H1 (cell line): ENCODE measurements at regions not wholly inside any gene's neighbourhood (a gene's known extent, or its start where the extent isn't known, plus 50 kb on each side); places are given as distances from the start of the nearest gene placed in this dataset.

ENCODE experiments used
- CTCF ChIA-PET: fragments of 300-600 bp; sonication (Branson Sonifier 250); formaldehyde crosslinking; loops from one replicate; lab custom pipeline; 2021; ENCODE audit not compliant: partially characterized antibody; lab: Charles Lee
- POLR2A ChIA-PET: fragments of 300-600 bp; sonication (Branson Sonifier 250); formaldehyde crosslinking; loops from one replicate; lab custom pipeline; 2021; ENCODE audit warnings: inconsistent platforms; ENCODE audit not compliant: partially characterized antibody; lab: Charles Lee
- DNase-seq, 2 experiments: peaks; one replicate each; pipeline versions ENCODE4 v3.0.0 to v3.0.0-alpha.2; 2010 to 2022; ENCODE audit warnings: low spot score in 2 of 2, low read depth in 1 of 2, mixed read lengths in 1 of 2
- FAIRE-seq: peaks from 2 replicates; lab custom pipeline; 2011; peaks lifted over from hg19 to GRCh38; lab: Jason Lieb, UNC
- H2AFZ ChIP-seq: 2 replicates; pipeline ENCODE4 v1.8.1; 2012; ENCODE audit warnings: low read length, inconsistent platforms
- H2AK5ac ChIP-seq: 2 replicates; pipeline ENCODE4 v1.6.1; 2013; ENCODE audit warnings: low read depth, low read length
- H2BK120ac ChIP-seq: replicated peaks from 2 replicates; pipeline ENCODE3; 2013; ENCODE audit warnings: low read depth, low read length, inconsistent platforms
- H2BK12ac ChIP-seq: 2 replicates; pipeline ENCODE4 v1.6.1; 2013; ENCODE audit warnings: low read depth, low read length
- H2BK15ac ChIP-seq: 2 replicates; pipeline ENCODE4 v1.6.1; 2013; ENCODE audit warnings: low read length
- H2BK20ac ChIP-seq: 2 replicates; pipeline ENCODE4 v1.6.1; 2013; ENCODE audit warnings: low read length
- H2BK5ac ChIP-seq: 2 replicates; pipeline ENCODE4 v1.6.1; 2013; ENCODE audit warnings: low read depth, low read length
- H3K14ac ChIP-seq: 2 replicates; pipeline ENCODE4 v1.6.1; 2013; ENCODE audit warnings: inconsistent platforms; ENCODE audit not compliant: insufficient read length
- H3K18ac ChIP-seq: 2 replicates; pipeline ENCODE4 v1.6.1; 2013; ENCODE audit warnings: low read length; ENCODE audit errors: extremely low read depth
- H3K23ac ChIP-seq: 2 replicates; pipeline ENCODE4 v1.6.1; 2013; ENCODE audit warnings: inconsistent platforms; ENCODE audit not compliant: insufficient read length
- H3K23me2 ChIP-seq: 2 replicates; pipeline ENCODE4 v1.6.1; 2013; ENCODE audit warnings: low read depth, low read length
- H3K27ac ChIP-seq: 2 replicates; pipeline ENCODE4 v1.6.1; 2011; ENCODE audit warnings: low read depth, low read length, inconsistent platforms
- H3K27me3 ChIP-seq, 4 experiments: replicated peaks in 1 of 4; 1 replicate in 1 of 4; 2 replicates in 3 of 4; pipeline versions ENCODE4 v1.6.1 to v1.8.1; 2011 to 2013; ENCODE audit warnings: low read length in 3 of 4, mild to moderate bottlenecking in 3 of 4, inconsistent platforms in 2 of 4, mixed read lengths in 2 of 4, moderate library complexity in 1 of 4; ENCODE audit not compliant: control insufficient read depth in 3 of 4, insufficient read depth in 3 of 4; ENCODE audit errors: extremely low read depth in 1 of 4
- H3K36me3 ChIP-seq, 4 experiments: 2 replicates each; pipeline versions ENCODE4 v1.6.1 to v1.8.1; 2011 to 2013; ENCODE audit warnings: mild to moderate bottlenecking in 4 of 4, low read length in 3 of 4, moderate library complexity in 2 of 4, control low read depth in 1 of 4, inconsistent platforms in 1 of 4; ENCODE audit not compliant: insufficient read depth in 4 of 4, control insufficient read depth in 2 of 4
- H3K4ac ChIP-seq: replicated peaks from 2 replicates; pipeline ENCODE3; 2013; ENCODE audit warnings: low read length, low read depth, mixed read lengths, inconsistent platforms; ENCODE audit not compliant: insufficient read length
- H3K4me1 ChIP-seq, 4 experiments: replicated peaks in 1 of 4; 1 replicate in 1 of 4; 2 replicates in 3 of 4; pipeline versions ENCODE4 v1.6.1 to v1.8.1; 2011 to 2013; ENCODE audit warnings: low read length in 3 of 4, inconsistent platforms in 2 of 4, mixed read lengths in 1 of 4; ENCODE audit not compliant: insufficient read depth in 4 of 4, control insufficient read depth in 3 of 4
- H3K4me2 ChIP-seq, 2 experiments: 2 replicates each; pipeline versions ENCODE4 v1.6.1 to v1.8.1; 2011 to 2013; ENCODE audit warnings: low read depth in 2 of 2, low read length in 2 of 2, control low read depth in 1 of 2, inconsistent platforms in 1 of 2, mild to moderate bottlenecking in 1 of 2; ENCODE audit not compliant: insufficient read depth in 1 of 2
- H3K4me3 ChIP-seq, 4 experiments: fragments of 200-600, 300-600 bp in 1 of 4; sonication (generic), shearing (Covaris generic), sonication (Bioruptor Twin) in 1 of 4; 2 replicates each; pipeline versions ENCODE4 v1.5.1 to v1.8.1; 2011 to 2016; ENCODE audit warnings: low read length in 4 of 4, low read depth in 3 of 4, control low read depth in 2 of 4, inconsistent platforms in 2 of 4, mild to moderate bottlenecking in 2 of 4, mixed read lengths in 1 of 4, moderate library complexity in 1 of 4; ENCODE audit not compliant: insufficient read depth in 2 of 4; ENCODE audit errors: extremely low read depth in 1 of 4
- H3K56ac ChIP-seq: replicated peaks from 2 replicates; pipeline ENCODE3; 2013; ENCODE audit warnings: low read depth, mild to moderate bottlenecking, mixed read lengths, low read length, inconsistent platforms; ENCODE audit not compliant: insufficient read length
- H3K79me1 ChIP-seq: 2 replicates; pipeline ENCODE4 v1.6.1; 2013; ENCODE audit warnings: low read depth, low read length, control low read depth
- H3K79me2 ChIP-seq, 2 experiments: 2 replicates each; pipeline versions ENCODE4 v1.6.1 to v1.8.1; 2012 to 2013; ENCODE audit warnings: low read length in 2 of 2, mild to moderate bottlenecking in 2 of 2, inconsistent platforms in 1 of 2; ENCODE audit not compliant: insufficient read depth in 2 of 2, control insufficient read depth in 1 of 2
- H3K9ac ChIP-seq, 4 experiments: replicated peaks in 1 of 4; 1 replicate in 1 of 4; 2 replicates in 3 of 4; pipeline versions ENCODE4 v1.6.1 to v1.8.1; 2011 to 2013; ENCODE audit warnings: low read depth in 3 of 4, low read length in 3 of 4, control low read depth in 2 of 4, mild to moderate bottlenecking in 2 of 4, moderate library complexity in 2 of 4, inconsistent platforms in 1 of 4; ENCODE audit errors: extremely low read depth in 1 of 4
- H3K9me3 ChIP-seq, 2 experiments: 2 replicates each; pipeline versions ENCODE4 v1.6.1 to v1.8.1; 2012 to 2013; ENCODE audit warnings: mild to moderate bottlenecking in 2 of 2, moderate library complexity in 2 of 2, control low read depth in 1 of 2, inconsistent platforms in 1 of 2, low read depth in 1 of 2, low read length in 1 of 2, mixed read lengths in 1 of 2; ENCODE audit not compliant: insufficient read depth in 2 of 2
- H4K20me1 ChIP-seq, 2 experiments: replicated peaks in 1 of 2; 2 replicates each; pipeline versions ENCODE3 to v1.8.1; 2011 to 2013; ENCODE audit warnings: inconsistent platforms in 2 of 2, low read length in 2 of 2, mild to moderate bottlenecking in 1 of 2; ENCODE audit not compliant: insufficient read depth in 2 of 2, control insufficient read depth in 1 of 2
- H4K5ac ChIP-seq: 2 replicates; pipeline ENCODE4 v1.6.1; 2013; ENCODE audit warnings: low read length, low read depth, mixed read lengths, inconsistent platforms; ENCODE audit not compliant: insufficient read length
- H4K8ac ChIP-seq: 2 replicates; pipeline ENCODE4 v1.8.0; 2013; ENCODE audit warnings: mild to moderate bottlenecking, moderate library complexity, low read length, inconsistent platforms; ENCODE audit not compliant: insufficient read depth; ENCODE audit errors: extremely low read depth
- H4K91ac ChIP-seq: replicated peaks from 2 replicates; pipeline ENCODE3; 2013; ENCODE audit warnings: low read length, mixed read lengths, inconsistent platforms; ENCODE audit not compliant: insufficient read length
- ASH2L ChIP-seq: fragments of 200-600, 300-600 bp; sonication (generic); IDR thresholded peaks from one replicate; pipeline ENCODE4 v1.7.1; 2017; ENCODE audit warnings: low read length
- CEBPB ChIP-seq: IDR thresholded peaks from 2 replicates; pipeline ENCODE4 v1.6.1; 2012; ENCODE audit warnings: low read depth, low read length
- CHD1 ChIP-seq: IDR thresholded peaks from 2 replicates; pipeline ENCODE4 v1.6.1; 2012; ENCODE audit warnings: low read depth, low read length, improper control_type of control experiment
- EP300 ChIP-seq, 2 experiments: IDR thresholded peaks; 1 replicate in 1 of 2; 2 replicates in 1 of 2; pipeline ENCODE4 v1.6.1; 2011 to 2012; ENCODE audit warnings: low read depth in 2 of 2, low read length in 2 of 2, mild to moderate bottlenecking in 2 of 2, borderline replicate concordance in 1 of 2, inconsistent platforms in 1 of 2, moderate library complexity in 1 of 2
- MAFK ChIP-seq: IDR thresholded peaks from 2 replicates; pipeline ENCODE4 v1.6.1; 2012; ENCODE audit warnings: low read depth, mild to moderate bottlenecking, improper control_type of control experiment, low read length
- PHF8 ChIP-seq: fragments of 200-600 bp; sonication (generic); conservative IDR thresholded peaks from 2 replicates; pipeline ENCODE4 v1.7.1; 2012; ENCODE audit warnings: low read depth, mild to moderate bottlenecking, inconsistent platforms, low read length, moderate library complexity
- POLR2A ChIP-seq, 2 experiments: IDR thresholded peaks; 1 replicate in 1 of 2; 2 replicates in 1 of 2; pipeline ENCODE4 v1.6.1; 2011; ENCODE audit warnings: low read depth in 2 of 2, low read length in 2 of 2, mild to moderate bottlenecking in 2 of 2; ENCODE audit errors: control extremely low read depth in 1 of 2
- RXRA ChIP-seq: IDR thresholded peaks from 2 replicates; pipeline ENCODE4 v1.6.1; 2011; ENCODE audit warnings: low read depth, mild to moderate bottlenecking, low read length, moderate library complexity; ENCODE audit not compliant: insufficient read depth
- SAP30 ChIP-seq: fragments of 300-600 bp; sonication (generic); IDR thresholded peaks from 2 replicates; pipeline ENCODE4 v1.7.1; 2012; ENCODE audit warnings: low read length, moderate library complexity, mild to moderate bottlenecking, inconsistent platforms; ENCODE audit not compliant: insufficient read depth, insufficient replicate concordance
- SIN3A ChIP-seq, 2 experiments: IDR thresholded peaks in 1 of 2; conservative IDR thresholded peaks in 1 of 2; 2 replicates each; pipeline ENCODE4 v1.6.1; 2011 to 2012; ENCODE audit warnings: low read length in 2 of 2, improper control_type of control experiment in 1 of 2, low read depth in 1 of 2, mild to moderate bottlenecking in 1 of 2
- SP2 ChIP-seq: IDR thresholded peaks from 2 replicates; pipeline ENCODE4 v1.6.1; 2012; ENCODE audit warnings: mild to moderate bottlenecking, low read length, inconsistent platforms
- TAF7 ChIP-seq: optimal IDR thresholded peaks from 2 replicates; pipeline ENCODE3; 2011; ENCODE audit warnings: low read depth, mild to moderate bottlenecking, inconsistent platforms, low read length, moderate library complexity, borderline replicate concordance
- TCF12 ChIP-seq: IDR thresholded peaks from 2 replicates; pipeline ENCODE4 v1.6.1; 2011; ENCODE audit warnings: low read depth, mild to moderate bottlenecking, low read length
- WGBS, 2 experiments: shearing (Covaris generic) in 1 of 2; methylation state at CpG; one replicate each; pipeline versions ENCODE4 v1.1.6 to v1.1.7; 2013 to 2015; ENCODE audit warnings: low lambda C conversion rate in 2 of 2, mixed read lengths in 2 of 2, inconsistent platforms in 1 of 2, low coverage in 1 of 2, missing lambda C conversion rate in 1 of 2; ENCODE audit not compliant: insufficient replicate concordance in 2 of 2, insufficient coverage in 1 of 2, insufficient read length in 1 of 2; ENCODE audit errors: extremely low coverage in 1 of 2, missing lambda C conversion rate in 1 of 2; 5-methylcytosine and 5-hydroxymethylcytosine counted together
- TF ChIP-seq, protein P1 (sequence below): IDR thresholded peaks from 2 replicates; pipeline ENCODE4 v1.6.1; 2012; ENCODE audit warnings: inconsistent platforms

DNA sequence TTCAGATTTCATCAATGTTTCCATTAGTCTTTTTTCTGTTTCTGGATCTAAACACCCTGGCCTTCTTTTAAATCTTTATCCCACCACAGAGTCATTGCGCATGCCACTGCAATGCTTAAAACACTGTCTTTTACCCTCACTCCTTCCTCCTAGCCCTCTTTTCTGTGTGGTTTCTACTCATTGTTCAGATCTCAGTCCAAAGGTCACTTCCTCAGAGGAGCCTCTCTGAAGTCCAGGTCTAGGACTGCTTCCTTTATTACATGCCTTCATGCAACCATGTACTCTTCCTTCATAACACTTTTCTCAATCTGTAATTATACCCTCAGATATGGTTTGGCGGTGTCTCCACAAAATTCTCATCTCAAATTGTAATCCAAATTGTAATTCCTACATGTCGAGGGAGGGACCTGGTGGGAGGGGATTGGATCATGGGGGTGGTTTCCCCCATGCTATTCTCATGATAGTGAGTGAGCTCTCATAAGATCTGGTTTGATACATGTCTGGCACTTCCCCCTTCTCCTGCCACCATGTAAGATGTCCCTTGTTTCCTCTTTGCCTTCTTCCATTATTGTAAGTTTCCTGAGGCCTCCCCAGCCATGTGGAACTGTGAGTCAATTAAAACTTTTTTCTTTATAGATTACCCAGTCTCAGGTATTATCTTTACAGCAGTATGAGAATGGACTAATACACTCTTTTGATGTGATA is 808.9 kb downstream of the DIAPH3 start:
- Histone ChIP-seq H3K23ac (no peak overlapping the region), H3K56ac (no peak overlapping the region), H2BK12ac (no peak overlapping the region), H3K79me1 (no peaks in the 10 kb centered on the region), H2BK5ac (no peak overlapping the region), H3K79me2 (no peaks in the 10 kb centered on the region), H3K27ac (no peak overlapping the region), H2AK5ac (no peak overlapping the region), H3K27me3 (no peaks in the 10 kb centered on the region), H4K5ac (no peak overlapping the region), H3K4me1 (no peaks in the 10 kb centered on the region; a peak in 1 of 7 replicates), H3K4ac (no peak overlapping the region), H2BK20ac (no peak overlapping the region), H3K4me3 (no peak overlapping the region), H4K91ac (no peak overlapping the region), H3K23me2 (no peaks in the 10 kb centered on the region), H3K14ac (no peak overlapping the region), H3K9ac (no peak overlapping the region), H4K8ac (no peak overlapping the region), H3K36me3 (no peaks in the 10 kb centered on the region), H2BK15ac (no peak overlapping the region), H2BK120ac (no peak overlapping the region), H2AFZ (no peak overlapping the region), H3K4me2 (no peak overlapping the region), H4K20me1 (no peaks in the 10 kb centered on the region), H3K9me3 (no peaks in the 10 kb centered on the region), H3K18ac (no peak overlapping the region)
- WGBS, 2 experiments: 92% methylated on average over 3 of the region's 3 CpGs; no CpG with 5 or more reads in 1 of the 2 experiments
- no peak for TF ChIP-seq CEBPB
- TF ChIP-seq SP2: no peak
- TF ChIP-seq ASH2L: no peak
- no peak for TF ChIP-seq POLR2A (IDR thresholded peaks at IDR 0.05; ENCODE audit: control extremely low read depth in 1 of 2, low read depth in 2 of 2, low read length in 2 of 2)
- TF ChIP-seq TAF7: no peak
- TF ChIP-seq PHF8: no peak
- TF ChIP-seq SAP30: no peak
- TF ChIP-seq, protein P1, sequence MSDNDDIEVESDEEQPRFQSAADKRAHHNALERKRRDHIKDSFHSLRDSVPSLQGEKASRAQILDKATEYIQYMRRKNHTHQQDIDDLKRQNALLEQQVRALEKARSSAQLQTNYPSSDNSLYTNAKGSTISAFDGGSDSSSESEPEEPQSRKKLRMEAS: no peak
- no peak for TF ChIP-seq SIN3A (conservative IDR thresholded peaks at IDR 0.05 in 1 of 2, IDR thresholded peaks at IDR 0.05 in 1 of 2; ENCODE audit: low read depth in 1 of 2, low read length in 2 of 2)
- TF ChIP-seq MAFK: no peak
- no peak for TF ChIP-seq CHD1
- no peak for TF ChIP-seq EP300 (IDR thresholded peaks at IDR 0.05; ENCODE audit: borderline replicate concordance in 1 of 2, low read depth in 2 of 2, low read length in 2 of 2)
- no peak for TF ChIP-seq RXRA
- no peak for TF ChIP-seq TCF12
- FAIRE-seq (no peak), DNase-seq (no peak)
- POLR2A ChIA-PET: no interaction called here
- CTCF ChIA-PET: interaction anchor here (0.8 to 1.7 kb wide), 3 partner anchors 14 to 227 kb away, joined by 3 to 4 read pairs (median 4); no protein-coding TSS in a partner anchor
